ENCODE measurements at regions not wholly inside any gene's neighbourhood (a gene's known extent, or its start where the extent isn't known, plus 50 kb on each side); places are given as distances from the start of the nearest gene placed in this dataset.

DNA sequence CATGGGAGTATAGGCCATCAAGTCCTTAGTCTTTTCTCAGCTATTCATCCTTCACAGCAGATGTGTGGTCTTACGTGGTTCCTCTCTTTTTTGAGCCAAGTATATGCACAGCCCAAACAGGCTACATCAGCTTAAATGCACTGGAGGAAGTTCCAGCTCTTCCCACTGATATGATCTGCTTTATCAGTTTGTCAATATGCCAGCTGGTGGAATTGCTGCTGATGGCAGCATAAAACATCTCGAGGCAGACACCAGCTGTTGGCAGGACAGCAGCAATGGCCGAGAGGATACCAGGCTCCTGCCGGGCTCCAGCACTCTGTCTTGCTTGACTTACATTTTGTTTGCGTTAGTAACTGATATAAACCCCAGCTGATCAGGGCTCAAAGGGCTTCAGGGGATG is 143.4 kb downstream of the TENT4A start:
- H3K27me3 ChIP-seq (ENCODE audit: insufficient read depth, low read length): no peaks in the 10 kb centered on the region
- H3K18ac ChIP-seq (ENCODE audit: insufficient read length, low read depth, low read length): no peak overlapping the region
- no peak overlapping the region for H3K14ac ChIP-seq (ENCODE audit: insufficient read depth, low read length)
- H4K20me1 ChIP-seq (ENCODE audit: control insufficient read depth, insufficient read depth, insufficient read length): no peaks in the 10 kb centered on the region
- no peaks in the 10 kb centered on the region for H3K4me1 Mint-ChIP-seq
- H3K4me1 ChIP-seq (ENCODE audit: insufficient read depth, low read length): no peaks in the 10 kb centered on the region
- no peak overlapping the region for H3K4me2 ChIP-seq (ENCODE audit: insufficient read depth, insufficient read length, low read length)
- H4K8ac ChIP-seq (replicated peaks; ENCODE audit: insufficient read length, low read depth, low read length): no peak overlapping the region
- no peak overlapping the region for H4K91ac ChIP-seq (ENCODE audit: insufficient read length, low read depth, low read length)
- no peak overlapping the region for H2AFZ ChIP-seq (ENCODE audit: low read length)
- no peak overlapping the region for H2BK20ac ChIP-seq (ENCODE audit: low read depth, low read length, poor library complexity, severe bottlenecking)
- H2BK5ac ChIP-seq (ENCODE audit: insufficient read length, low read length): no peak overlapping the region
- no peak overlapping the region for H3K27ac ChIP-seq (ENCODE audit: insufficient read length, low read depth, low read length)
- H3K9ac ChIP-seq (ENCODE audit: extremely low read depth, insufficient read length, low read length): no peak overlapping the region
- no peak overlapping the region for H3T11ph ChIP-seq (ENCODE audit: low read length)
- peaks cover 20% of the 10 kb centered on the region for H3K9me3 ChIP-seq (ENCODE audit: control insufficient read depth, low read depth, low read length)
- TF ChIP-seq, protein P1, sequence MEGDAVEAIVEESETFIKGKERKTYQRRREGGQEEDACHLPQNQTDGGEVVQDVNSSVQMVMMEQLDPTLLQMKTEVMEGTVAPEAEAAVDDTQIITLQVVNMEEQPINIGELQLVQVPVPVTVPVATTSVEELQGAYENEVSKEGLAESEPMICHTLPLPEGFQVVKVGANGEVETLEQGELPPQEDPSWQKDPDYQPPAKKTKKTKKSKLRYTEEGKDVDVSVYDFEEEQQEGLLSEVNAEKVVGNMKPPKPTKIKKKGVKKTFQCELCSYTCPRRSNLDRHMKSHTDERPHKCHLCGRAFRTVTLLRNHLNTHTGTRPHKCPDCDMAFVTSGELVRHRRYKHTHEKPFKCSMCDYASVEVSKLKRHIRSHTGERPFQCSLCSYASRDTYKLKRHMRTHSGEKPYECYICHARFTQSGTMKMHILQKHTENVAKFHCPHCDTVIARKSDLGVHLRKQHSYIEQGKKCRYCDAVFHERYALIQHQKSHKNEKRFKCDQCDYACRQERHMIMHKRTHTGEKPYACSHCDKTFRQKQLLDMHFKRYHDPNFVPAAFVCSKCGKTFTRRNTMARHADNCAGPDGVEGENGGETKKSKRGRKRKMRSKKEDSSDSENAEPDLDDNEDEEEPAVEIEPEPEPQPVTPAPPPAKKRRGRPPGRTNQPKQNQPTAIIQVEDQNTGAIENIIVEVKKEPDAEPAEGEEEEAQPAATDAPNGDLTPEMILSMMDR (conservative IDR thresholded peaks at IDR 0.05): no peak
- H3K23me2 ChIP-seq (ENCODE audit: insufficient read length, low read depth, low read length, poor library complexity, severe bottlenecking): no peaks in the 10 kb centered on the region
- H3K27ac Mint-ChIP-seq: no peak overlapping the region
- no peak overlapping the region for H2BK120ac ChIP-seq (ENCODE audit: low read depth, low read length, poor library complexity, severe bottlenecking)
- H3K27me3 Mint-ChIP-seq (ENCODE audit: low read depth): peaks cover 12% of the 10 kb centered on the region
- H2BK12ac ChIP-seq (ENCODE audit: insufficient read length, low read depth, low read length): no peak overlapping the region
- H2AK5ac ChIP-seq (ENCODE audit: insufficient read length, low read length): no peak overlapping the region
- no peak overlapping the region for H3K23ac ChIP-seq (ENCODE audit: insufficient read length, low read depth, low read length)
- no CpG with 5 or more reads among the region's 5 CpGs for WGBS (ENCODE audit: extremely low coverage, insufficient read length, low lambda C conversion rate)
- peaks cover 7 to 23% (median 16%) of the 10 kb centered on the region in 3 experiments for H3K36me3 Mint-ChIP-seq (ENCODE audit: insufficient read depth in 1 of 3, low read depth in 3 of 3)
- H3K79me1 ChIP-seq (ENCODE audit: insufficient read depth, low read depth, low read length, poor library complexity, severe bottlenecking): no peaks in the 10 kb centered on the region
- H3K4me3 Mint-ChIP-seq: no peak overlapping the region
- H3K4ac ChIP-seq (ENCODE audit: low read depth, low read length): no peak overlapping the region
- H2BK15ac ChIP-seq (ENCODE audit: low read depth, low read length): no peak overlapping the region
- DNase-seq: no peak
- peaks cover 23 to 34% of the 10 kb centered on the region in 2 experiments for H3K9me3 Mint-ChIP-seq
- H3K79me2 ChIP-seq (ENCODE audit: insufficient read depth, low read length): no peaks in the 10 kb centered on the region
- no peak overlapping the region for H3K56ac ChIP-seq (ENCODE audit: insufficient read length, low read depth, low read length)
- no peak overlapping the region for H4K5ac ChIP-seq (ENCODE audit: insufficient read length, low read depth, low read length)

Measured in H9 (cell line).